Stimulated activated naive CD4-positive, alpha-beta T cell (primary cell): ENCODE measurements at regions not wholly inside any gene's neighbourhood (a gene's known extent, or its start where the extent isn't known, plus 50 kb on each side); places are given as distances from the start of the nearest gene placed in this dataset.
"Not testable (repeated sequence)": the region's sequence is repeated elsewhere in the genome, so short reads cannot be mapped to it uniquely, and the experiment has no call there.

ENCODE experiments used
- DNase-seq, 6 experiments: peaks; one replicate each; lab custom pipeline; 2025; lab: John Stamatoyannopoulos, UW

DNA sequence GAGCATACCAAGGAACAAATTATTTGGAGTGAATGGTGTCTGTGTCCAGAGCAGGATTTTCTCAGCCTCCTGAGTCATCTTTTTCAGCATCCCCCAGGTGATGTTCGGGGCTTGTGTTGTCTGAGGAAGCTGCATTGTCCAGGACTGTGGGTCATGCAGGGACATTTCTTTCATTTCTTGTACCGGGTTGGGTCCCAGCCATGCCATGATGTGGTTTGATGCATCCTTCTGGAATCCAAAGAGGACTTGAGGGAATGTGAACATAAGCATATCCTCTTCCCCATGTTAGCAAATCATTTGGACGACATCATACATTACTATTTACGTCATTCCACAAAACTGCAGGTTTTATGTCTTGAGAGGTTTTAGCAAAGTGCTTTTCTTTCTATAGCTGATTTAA is 797.8 kb downstream of the CCDC85A start:
- DNase-seq, result no peak

GRCh38 chr2:56985609-56986008 is 801.8 kb downstream of the CCDC85A start:
- DNase-seq, result no peak

GRCh38 chr2:57022496-57022895 is 838.7 kb downstream of the CCDC85A start:
- DNase-seq, result no peak

GRCh38 chr2:57044931-57045635 is 861.3 kb downstream of the CCDC85A start:
- no peak for DNase-seq

DNA sequence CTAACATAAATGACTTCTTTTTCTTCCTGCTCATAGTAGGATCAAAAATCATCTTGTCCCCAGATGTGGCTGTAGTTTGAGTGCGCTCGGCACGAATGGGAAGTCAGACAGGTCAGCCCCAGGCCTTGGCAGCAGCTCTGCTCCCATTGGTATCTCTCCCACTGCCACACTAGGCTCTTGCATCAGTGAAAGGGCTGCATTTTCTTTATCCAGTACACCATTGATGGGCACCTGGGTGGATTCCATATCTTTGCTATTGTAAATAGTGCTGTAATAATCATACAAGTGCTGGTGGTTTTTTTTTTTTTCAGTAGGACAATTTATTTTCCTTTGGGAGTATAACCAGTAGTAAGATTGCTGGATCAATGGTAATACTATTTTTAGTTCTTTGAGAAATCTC is 865.5 kb downstream of the CCDC85A start:
- DNase-seq, result no peak

DNA sequence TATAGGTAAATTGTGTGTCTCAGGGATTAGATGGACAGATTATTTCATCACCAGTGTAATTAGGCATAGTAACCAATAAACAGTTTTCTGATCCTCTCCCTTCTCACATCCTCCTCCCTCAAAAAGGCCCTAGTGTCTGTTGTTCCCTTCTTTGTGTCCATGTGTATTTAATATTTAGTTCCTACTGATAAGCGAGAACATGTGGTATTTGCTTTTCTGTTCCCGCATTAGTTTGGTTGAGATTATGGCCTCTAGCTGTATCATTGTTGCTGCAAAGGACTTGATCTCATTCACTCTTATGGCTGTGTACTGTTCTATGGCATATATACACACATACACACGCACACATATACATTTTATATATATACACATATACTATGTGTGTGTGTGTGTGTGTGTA is 866.2 kb downstream of the CCDC85A start:
- DNase-seq, result no peak

- not testable (repeated sequence) for DNase-seq
These were observed 882.5 kb downstream of the CCDC85A start for GRCh38 chr2:57066301-57066700.

DNA sequence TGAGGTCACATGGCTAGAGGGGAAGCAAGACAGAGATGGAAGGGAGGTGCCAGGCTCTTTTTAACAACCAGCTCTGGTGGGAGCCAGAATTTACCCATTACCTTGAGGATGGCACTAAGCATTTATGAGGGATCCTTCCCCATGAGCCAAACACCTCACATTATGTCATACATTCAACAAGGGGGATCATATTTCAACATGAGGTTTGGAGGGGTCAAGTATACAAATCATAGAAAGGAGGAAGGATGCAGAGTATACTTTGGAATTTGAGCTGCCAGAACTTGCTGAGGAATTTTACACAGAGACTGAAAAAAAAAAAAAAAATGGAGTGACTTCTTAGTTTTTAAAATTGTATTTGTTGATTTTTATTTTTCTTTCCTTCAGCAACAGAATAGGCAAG is 891.4 kb downstream of the CCDC85A start:
- DNase-seq, result no peak

DNA sequence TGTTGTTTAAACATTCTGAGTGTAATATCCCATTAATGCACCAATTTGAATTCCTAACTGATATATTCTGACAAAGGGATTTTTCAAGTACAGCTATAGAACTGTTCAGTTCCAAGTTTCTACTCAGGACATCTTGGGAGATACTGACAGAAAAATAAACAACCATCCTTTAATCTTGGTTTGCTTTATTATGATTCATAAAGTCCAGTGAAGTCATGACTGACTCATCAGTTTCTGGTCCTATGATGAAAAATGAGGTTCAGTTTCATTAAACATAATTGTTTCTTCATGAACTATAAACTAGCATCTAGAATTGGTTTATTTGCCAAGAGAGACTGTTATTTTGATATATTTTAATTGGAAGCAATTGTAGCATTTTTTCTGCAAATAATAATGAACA is 896.2 kb downstream of the CCDC85A start:
- no peak for DNase-seq

- no peak for DNase-seq
These were observed 901.0 kb downstream of the CCDC85A start for GRCh38 chr2:57084697-57085281.

GRCh38 chr2:57093020-57093419 is 909.2 kb downstream of the CCDC85A start:
- DNase-seq, result no peak

DNA sequence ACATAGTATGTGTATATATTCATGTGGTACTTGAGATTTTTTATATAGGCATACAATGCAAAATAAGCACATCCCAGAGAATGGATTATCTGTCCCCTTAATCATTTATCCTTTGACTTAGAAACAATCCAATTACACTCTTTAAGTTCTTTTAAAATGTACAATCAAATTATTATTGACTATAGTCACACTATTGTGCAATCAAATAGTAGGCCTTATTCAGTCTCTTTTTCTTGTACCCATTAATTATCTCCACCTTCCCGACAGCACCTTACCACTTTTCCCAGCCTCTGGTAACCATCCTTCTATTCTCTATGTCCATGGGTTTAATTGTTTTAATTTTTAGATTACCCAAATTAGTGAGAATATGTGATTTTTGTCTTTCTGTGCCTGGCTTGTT is 914.1 kb downstream of the CCDC85A start:
- DNase-seq, result no peak

DNA sequence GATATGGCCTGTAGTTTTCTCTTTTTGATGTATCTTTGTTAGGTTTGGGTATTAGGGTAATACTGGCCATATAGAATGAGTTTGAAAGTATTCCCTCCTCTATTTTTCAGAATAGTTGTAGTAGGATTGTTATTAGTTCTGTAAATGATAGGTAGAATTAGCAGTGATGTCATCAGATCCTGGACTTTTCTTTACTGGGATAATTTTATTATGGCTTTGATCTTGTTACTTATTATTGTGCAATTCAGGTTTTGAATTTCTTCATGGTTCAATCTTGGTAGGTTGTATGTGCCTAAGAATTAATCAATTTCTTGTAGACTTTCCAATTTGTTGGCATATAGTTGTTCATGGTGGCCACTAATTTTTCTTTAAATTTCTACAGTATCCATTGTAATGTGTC is 916.6 kb downstream of the CCDC85A start:
- no peak for DNase-seq

DNA sequence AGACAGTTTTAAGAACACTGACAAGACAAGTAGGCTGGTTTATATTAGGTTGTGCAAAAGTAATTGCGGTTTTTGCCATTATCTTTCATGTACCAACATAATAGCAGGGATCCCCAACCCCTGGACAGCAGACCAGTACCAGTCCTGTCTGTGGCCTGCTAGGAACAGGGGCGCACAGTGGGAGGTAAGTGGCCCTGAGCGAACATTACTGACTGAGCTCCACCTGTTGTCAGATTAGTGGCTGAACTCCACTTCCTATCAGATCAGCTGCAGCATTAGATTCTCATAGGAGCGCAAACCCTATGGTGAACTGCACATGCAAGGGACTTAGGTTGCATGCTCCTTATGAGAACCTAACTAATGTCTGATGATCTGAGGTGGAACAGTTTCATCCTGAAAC is 921.9 kb downstream of the CCDC85A start:
- no peak for DNase-seq

DNA sequence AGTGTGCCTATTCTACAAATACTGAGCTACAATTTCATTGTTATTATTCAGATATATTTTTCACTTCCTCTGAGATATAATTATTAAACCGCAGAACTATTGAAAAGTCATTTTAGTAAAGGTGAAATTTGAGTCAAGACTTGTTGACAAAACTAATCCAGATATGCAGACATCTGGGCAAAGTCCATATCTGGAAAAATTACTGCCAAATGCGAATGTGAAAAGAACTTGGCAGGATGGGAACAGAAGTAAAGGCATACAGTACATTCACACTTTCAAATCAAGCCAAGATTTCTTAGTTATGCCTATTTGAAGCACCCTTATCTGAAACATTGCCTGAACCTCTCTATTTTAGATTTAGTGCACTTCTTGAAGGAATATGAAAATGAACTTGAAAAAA is 923.6 kb downstream of the CCDC85A start:
- DNase-seq, result no peak

GRCh38 chr2:57111531-57111930 is 927.7 kb downstream of the CCDC85A start:
- no peak for DNase-seq

GRCh38 chr2:57119141-57119540 is 927.5 kb upstream of the VRK2 start:
- no peak for DNase-seq

DNA sequence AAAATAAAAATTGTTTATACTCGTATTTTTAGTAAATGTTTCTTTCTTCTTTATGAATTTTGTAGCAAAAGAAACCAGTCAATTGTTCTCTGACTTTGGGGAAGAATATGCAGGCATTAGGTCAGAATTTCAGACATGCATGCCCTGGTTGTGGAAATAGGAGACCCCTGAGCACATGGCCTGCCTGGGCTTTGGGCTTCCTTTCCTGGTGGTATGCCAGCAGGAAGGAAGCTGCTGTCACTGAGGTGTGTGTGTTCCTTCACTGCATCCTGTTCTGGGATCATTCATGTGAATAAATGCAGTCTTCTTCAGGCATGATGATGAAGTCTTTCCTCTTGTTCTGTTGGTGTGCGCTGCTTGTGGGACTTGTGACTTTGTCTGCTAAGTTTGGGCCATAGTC is 920.2 kb upstream of the VRK2 start:
- no peak for DNase-seq

- DNase-seq, result no peak
These were observed 907.4 kb upstream of the VRK2 start for GRCh38 chr2:57139179-57139578.

GRCh38 chr2:57141269-57141668 is 905.3 kb upstream of the VRK2 start:
- DNase-seq, result no peak

GRCh38 chr2:57146951-57147350 is 899.7 kb upstream of the VRK2 start:
- no peak for DNase-seq

GRCh38 chr2:57156231-57156924 is 890.2 kb upstream of the VRK2 start:
- DNase-seq, result no peak

- DNase-seq, result no peak
These were observed 885.6 kb upstream of the VRK2 start for GRCh38 chr2:57160976-57161375.

- no peak for DNase-seq
These were observed 869.4 kb upstream of the VRK2 start for GRCh38 chr2:57177176-57177575.
